HCT116 (cell line): ENCODE measurements at regions not wholly inside any gene's neighbourhood (a gene's known extent, or its start where the extent isn't known, plus 50 kb on each side); places are given as distances from the start of the nearest gene placed in this dataset.
"Not testable (repeated sequence)": the region's sequence is repeated elsewhere in the genome, so short reads cannot be mapped to it uniquely, and the experiment has no call there.

Experiments
- ATAC-seq: fragments of 200-7000 bp; cut with Tn5 transposase; 2 replicates; pipeline ENCODE4 v1.9.1; 2020; ENCODE audit warnings: mild to moderate bottlenecking, moderate library complexity
- BruUV-seq: library from RNA; stranded (reverse); fragments of 400-500 nt; replicated peaks from 2 replicates; lab custom pipeline; 2021; lab: Mats Ljungman, UMichigan
- CTCF ChIA-PET: fragments of 300-600 bp; sonication (Branson Sonifier 250); formaldehyde crosslinking; loops from one replicate; lab custom pipeline; 2021; ENCODE audit warnings: antibody characterized with exemption; lab: Charles Lee
- POLR2A ChIA-PET: fragments of 300-600, 350-600 bp; sonication (Branson Sonifier 250); formaldehyde crosslinking; loops from one replicate; lab custom pipeline; 2021; ENCODE audit warnings: antibody characterized with exemption; lab: Charles Lee
- RAD21 ChIA-PET, 2 experiments: fragments of 300-600 bp; sonication (Branson Sonifier 250); formaldehyde crosslinking; loops; one replicate each; lab custom pipeline; 2023; ENCODE audit warnings: low total read pairs in 2 of 2; ENCODE audit not compliant: uncharacterized antibody in 2 of 2, unreplicated experiment in 2 of 2, low non-redundant PET in 1 of 2; lab: Charles Lee
- DNase-seq: peaks from one replicate; pipeline ENCODE4 v3.0.0-alpha.2; 2010; ENCODE audit warnings: low read depth, low spot score
- H2AFZ ChIP-seq: fragments of 200-600 bp; shearing (Covaris generic), sonication (generic); 2 replicates; pipeline ENCODE4 v1.6.1; 2017; ENCODE audit warnings: low read depth, mixed run types, mixed read lengths, antibody characterized with exemption, low read length; ENCODE audit not compliant: poor library complexity, severe bottlenecking
- H3K27ac ChIP-seq: 2 replicates; pipeline ENCODE4 v1.5.1; 2012; ENCODE audit warnings: low read depth, low read length
- H3K27me3 ChIP-seq: fragments of 200-600 bp; sonication (generic); 2 replicates; pipeline ENCODE4 v1.6.1; 2016; ENCODE audit warnings: mixed run types, low read length, mixed read lengths; ENCODE audit not compliant: insufficient read depth
- H3K36me3 ChIP-seq, 2 experiments: fragments of 200-500 bp in 1 of 2; fragments of 200-600 bp in 1 of 2; sonication (Bioruptor generic) in 1 of 2; sonication (generic) in 1 of 2; 2 replicates each; pipeline versions ENCODE4 v1.5.1 to v1.6.1; 2014 to 2016; ENCODE audit warnings: low read length in 2 of 2, inconsistent platforms in 1 of 2, mixed read lengths in 1 of 2, mixed run types in 1 of 2; ENCODE audit not compliant: insufficient read depth in 2 of 2, control insufficient read depth in 1 of 2
- H3K4me1 ChIP-seq, 2 experiments: fragments of 200-600 bp in 1 of 2; sonication (generic) in 1 of 2; 2 replicates each; pipeline versions ENCODE4 v1.5.1 to v1.6.1; 2012 to 2017; ENCODE audit warnings: low read length in 2 of 2, inconsistent platforms in 1 of 2, mild to moderate bottlenecking in 1 of 2, mixed read lengths in 1 of 2, mixed run types in 1 of 2, moderate library complexity in 1 of 2; ENCODE audit not compliant: insufficient read depth in 2 of 2, control insufficient read depth in 1 of 2
- H3K4me2 ChIP-seq: fragments of 200-600 bp; sonication (generic); 2 replicates; pipeline ENCODE4 v1.6.1; 2017; ENCODE audit warnings: mixed run types, low read length, mixed read lengths
- H3K4me3 ChIP-seq, 2 experiments: fragments of 200-600 bp in 1 of 2; sonication (generic) in 1 of 2; replicated peaks in 1 of 2; 2 replicates each; pipeline ENCODE4 v1.5.1; 2011 to 2016; ENCODE audit warnings: low read length in 2 of 2, control low read depth in 1 of 2, low read depth in 1 of 2, mild to moderate bottlenecking in 1 of 2, mixed read lengths in 1 of 2, mixed run types in 1 of 2
- H3K79me2 ChIP-seq: fragments of 200-600 bp; sonication (generic); 2 replicates; pipeline ENCODE4 v1.6.1; 2017; ENCODE audit warnings: mild to moderate bottlenecking, mixed run types, low read length, moderate library complexity, mixed read lengths; ENCODE audit not compliant: insufficient read depth
- H3K9ac ChIP-seq: fragments of 200-600 bp; sonication (generic); 2 replicates; pipeline ENCODE4 v1.6.1; 2016; ENCODE audit warnings: low read length, mixed read lengths
- H3K9me2 ChIP-seq: fragments of 200-600 bp; sonication (generic), shearing (Covaris generic); 2 replicates; pipeline ENCODE4 v1.6.1; 2017; ENCODE audit warnings: mixed run types, mild to moderate bottlenecking, moderate library complexity; ENCODE audit not compliant: insufficient read depth
- H3K9me3 ChIP-seq, 2 experiments: fragments of 200-500 bp in 1 of 2; fragments of 200-600 bp in 1 of 2; sonication (Bioruptor generic) in 1 of 2; sonication (generic) in 1 of 2; 2 replicates each; pipeline ENCODE4 v1.6.1; 2014 to 2017; ENCODE audit warnings: low read length in 2 of 2, mixed read lengths in 2 of 2, inconsistent platforms in 1 of 2, low read depth in 1 of 2, mild to moderate bottlenecking in 1 of 2, mixed run types in 1 of 2, moderate library complexity in 1 of 2; ENCODE audit not compliant: control insufficient read depth in 1 of 2, insufficient read depth in 1 of 2
- H4K20me1 ChIP-seq: fragments of 200-600 bp; sonication (generic), shearing (Covaris generic); 2 replicates; pipeline ENCODE4 v1.6.1; 2017; ENCODE audit warnings: mixed run types, mild to moderate bottlenecking, moderate library complexity; ENCODE audit not compliant: insufficient read depth
- EZH2 ChIP-seq: fragments of 200-600 bp; sonication (generic); IDR thresholded peaks from 2 replicates; pipeline ENCODE4 v1.6.1; 2017; ENCODE audit warnings: antibody characterized with exemption, mixed run types
- intact Hi-C: fragments of 100-400 bp; cut with micrococcal nuclease; formaldehyde crosslinking; loops from 2 replicates; pipeline ENCODE4 v1.10.0; 2022

GRCh38 chr14:37681486-37681885 lies 86.1 kb downstream of the TTC6 start (continued):
- no peak for TF ChIP-seq EZH2

- H2AFZ ChIP-seq, CTCF ChIA-PET, H3K4me3 ChIP-seq, RAD21 ChIA-PET, H3K36me3 ChIP-seq, H3K27me3 ChIP-seq, H3K9ac ChIP-seq, H3K4me2 ChIP-seq, intact Hi-C loops, DNase-seq, BruUV-seq, POLR2A ChIA-PET, H4K20me1 ChIP-seq, H3K9me3 ChIP-seq, ATAC-seq, H3K9me2 ChIP-seq, H3K27ac ChIP-seq, H3K79me2 ChIP-seq, H3K4me1 ChIP-seq: not testable (repeated sequence)
These were observed 97.3 kb downstream of the TTC6 start for GRCh38 chr14:37692680-37693079.

- H2AFZ ChIP-seq, H4K20me1 ChIP-seq, H3K9me3 ChIP-seq, H3K79me2 ChIP-seq, H3K4me1 ChIP-seq, intact Hi-C loops, ATAC-seq, RAD21 ChIA-PET, H3K36me3 ChIP-seq, H3K4me3 ChIP-seq, POLR2A ChIA-PET, H3K9ac ChIP-seq, H3K27ac ChIP-seq, BruUV-seq, H3K27me3 ChIP-seq, H3K4me2 ChIP-seq, H3K9me2 ChIP-seq, CTCF ChIA-PET, DNase-seq: not testable (repeated sequence)
These were observed 98.0 kb downstream of the TTC6 start for GRCh38 chr14:37693420-37693819.
